ENCODE measurements at regions not wholly inside any gene's neighbourhood (a gene's known extent, or its start where the extent isn't known, plus 50 kb on each side); places are given as distances from the start of the nearest gene placed in this dataset.

- TF ChIP-seq CTCF (IDR thresholded peaks at IDR 0.05) = no peak
- TF ChIP-seq TCF7L2 (IDR thresholded peaks at IDR 0.05; ENCODE audit: low read depth, low read length) = no peak
These were observed 217.3 kb upstream of the HABP2 start for GRCh38 chr10:113335592-113335991.
